Ecto neural progenitor cell (in vitro differentiated cells): ENCODE measurements at regions not wholly inside any gene's neighbourhood (a gene's known extent, or its start where the extent isn't known, plus 50 kb on each side); places are given as distances from the start of the nearest gene placed in this dataset.

Source experiments
- DNase-seq: peaks from one replicate; pipeline ENCODE4 v3.0.0-alpha.2; 2018; ENCODE audit warnings: low spot score

- no peak for DNase-seq
These were observed 96.5 kb upstream of the ADRA1B start for GRCh38 chr5:159819591-159820411.

- no peak for DNase-seq
These were observed 95.6 kb upstream of the ADRA1B start for GRCh38 chr5:159820692-159821091.

GRCh38 chr5:159821461-159821940 lies 94.8 kb upstream of the ADRA1B start:
- no peak for DNase-seq

- DNase-seq, result no peak
These were observed 91.8 kb upstream of the ADRA1B start for GRCh38 chr5:159824188-159825161.

GRCh38 chr5:159825551-159826051 lies 90.7 kb upstream of the ADRA1B start:
- DNase-seq, result no peak

GRCh38 chr5:159826351-159827214 lies 89.7 kb upstream of the ADRA1B start:
- no peak for DNase-seq

GRCh38 chr5:159827861-159828260 lies 88.4 kb upstream of the ADRA1B start:
- DNase-seq, result no peak

GRCh38 chr5:159832073-159832472 lies 84.2 kb upstream of the ADRA1B start:
- no peak for DNase-seq

- no peak for DNase-seq
These were observed 83.2 kb upstream of the ADRA1B start for GRCh38 chr5:159833088-159833487.

- no peak for DNase-seq
These were observed 82.4 kb upstream of the ADRA1B start for GRCh38 chr5:159833846-159834245.

GRCh38 chr5:159835548-159835947 lies 80.7 kb upstream of the ADRA1B start:
- no peak for DNase-seq

GRCh38 chr5:159836691-159837090 lies 79.6 kb upstream of the ADRA1B start:
- no peak for DNase-seq

GRCh38 chr5:159837860-159838259 lies 78.4 kb upstream of the ADRA1B start:
- DNase-seq, result no peak

- DNase-seq, result no peak
These were observed 77.6 kb upstream of the ADRA1B start for GRCh38 chr5:159838551-159839222.

GRCh38 chr5:159844267-159845121 lies 71.8 kb upstream of the ADRA1B start:
- no peak for DNase-seq

GRCh38 chr5:159849437-159850083 lies 66.7 kb upstream of the ADRA1B start:
- DNase-seq, result no peak

GRCh38 chr5:159850160-159850559 lies 66.1 kb upstream of the ADRA1B start:
- DNase-seq, result no peak

- DNase-seq, result no peak
These were observed 65.2 kb upstream of the ADRA1B start for GRCh38 chr5:159851053-159851452.

GRCh38 chr5:159854916-159855315 lies 61.4 kb upstream of the ADRA1B start:
- no peak for DNase-seq
